Activated naive CD4-positive, alpha-beta T cell treated with anti-CD3 and anti-CD28 coated beads, Interleukin-2, amount 10 ng/mL, durations not matched to agents 7 days and 5 days (primary cell): ENCODE measurements at regions not wholly inside any gene's neighbourhood (a gene's known extent, or its start where the extent isn't known, plus 50 kb on each side); places are given as distances from the start of the nearest gene placed in this dataset.

Source experiments
- CTCF ChIA-PET: fragments of 350-600 bp; sonication (Branson Sonifier 250); formaldehyde crosslinking; loops from one replicate; lab custom pipeline; 2021; ENCODE audit warnings: antibody characterized with exemption; lab: Charles Lee
- DNase-seq: peaks from one replicate; pipeline ENCODE4 v3.0.0-alpha.2; 2020
- H3K27ac Mint-ChIP-seq: one replicate; pipeline ENCODE4 v1.8.0; 2021; ENCODE audit warnings: mild to moderate bottlenecking, moderate library complexity, mixed read lengths
- H3K27me3 Mint-ChIP-seq: one replicate; pipeline ENCODE4 v1.8.0; 2021; ENCODE audit warnings: mild to moderate bottlenecking, mixed read lengths
- H3K36me3 Mint-ChIP-seq: one replicate; pipeline ENCODE4 v1.8.0; 2021; ENCODE audit warnings: mixed read lengths
- H3K4me1 Mint-ChIP-seq: one replicate; pipeline ENCODE4 v1.8.0; 2021; ENCODE audit warnings: mixed read lengths
- H3K4me3 Mint-ChIP-seq: one replicate; pipeline ENCODE4 v1.8.0; 2021; ENCODE audit warnings: mild to moderate bottlenecking, moderate library complexity, mixed read lengths
- H3K9me3 Mint-ChIP-seq: one replicate; pipeline ENCODE4 v1.8.0; 2021; ENCODE audit warnings: mixed read lengths

DNA sequence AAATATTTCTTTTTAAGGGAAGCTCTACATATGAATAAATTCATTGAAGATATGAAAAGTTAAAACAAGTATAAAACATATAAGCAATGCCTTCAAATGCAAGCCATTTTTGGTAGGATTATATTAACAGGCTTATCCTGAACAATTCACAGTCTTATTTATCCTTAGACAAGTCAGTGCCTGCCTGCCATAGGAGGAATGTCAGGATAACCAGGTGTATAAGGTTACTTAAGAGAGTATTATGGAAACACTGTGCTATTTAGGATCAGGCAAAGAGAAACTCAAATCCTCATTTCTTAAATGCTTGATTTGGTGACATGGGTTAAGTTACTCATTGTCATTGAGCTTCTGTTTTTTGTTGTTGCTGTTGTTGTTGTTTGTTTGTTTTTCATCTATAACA, 2029.9 kb upstream of the AGA start:
- CTCF ChIA-PET, result no interaction called here
- peaks cover 10% of the 10 kb centered on the region for H3K9me3 Mint-ChIP-seq
- H3K36me3 Mint-ChIP-seq, result no peaks in the 10 kb centered on the region
- no peak overlapping the region for H3K27ac Mint-ChIP-seq
- H3K27me3 Mint-ChIP-seq, result no peaks in the 10 kb centered on the region
- no peak overlapping the region for H3K4me3 Mint-ChIP-seq
- no peaks in the 10 kb centered on the region for H3K4me1 Mint-ChIP-seq
- no peak for DNase-seq

DNA sequence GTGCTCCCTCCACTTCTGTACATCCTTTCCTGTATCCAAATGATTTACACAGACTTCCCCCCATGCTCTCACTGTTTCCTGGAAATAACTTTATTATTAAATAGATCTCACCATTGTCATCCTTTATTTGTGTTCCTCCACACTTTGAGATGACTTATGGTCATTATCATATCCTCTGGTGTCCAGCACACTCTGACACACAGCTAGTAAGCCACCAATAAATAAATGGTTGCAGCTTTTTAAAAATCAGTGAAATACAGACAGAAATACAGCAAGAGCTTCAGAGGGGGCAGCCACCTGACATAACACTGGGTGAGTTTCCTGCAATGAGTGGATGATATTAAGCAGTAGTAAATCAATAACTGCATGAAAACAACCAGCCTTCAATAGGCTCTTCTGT, 2036.4 kb upstream of the AGA start:
- CTCF ChIA-PET, result no interaction called here
- H3K9me3 Mint-ChIP-seq, result peaks cover 15% of the 10 kb centered on the region
- H3K27me3 Mint-ChIP-seq, result no peaks in the 10 kb centered on the region
- H3K4me1 Mint-ChIP-seq, result no peaks in the 10 kb centered on the region
- no peaks in the 10 kb centered on the region for H3K36me3 Mint-ChIP-seq
- no peak overlapping the region for H3K4me3 Mint-ChIP-seq
- DNase-seq, result no peak
- no peak overlapping the region for H3K27ac Mint-ChIP-seq

DNA sequence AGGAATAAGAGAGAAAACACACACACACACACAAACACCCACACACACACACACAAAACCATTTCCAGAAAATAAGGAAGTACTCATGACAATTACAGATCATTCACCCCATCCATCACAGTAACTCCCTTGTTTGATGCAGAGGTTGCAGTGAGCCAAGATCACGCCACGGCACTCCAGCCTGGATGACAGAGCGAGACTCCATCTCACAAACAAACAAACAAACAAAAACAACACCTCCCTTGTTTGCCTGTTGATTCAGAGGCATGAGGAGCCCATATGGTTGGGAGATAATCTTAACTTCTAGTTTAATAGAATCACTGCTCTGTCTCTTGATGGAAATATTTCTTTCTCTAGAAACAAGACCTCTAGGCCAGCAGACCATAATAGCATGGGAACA, 2043.5 kb upstream of the AGA start:
- Mint-ChIP-seq H3K36me3 (no peaks in the 10 kb centered on the region), H3K4me3 (no peak overlapping the region), H3K9me3 (peaks cover 21% of the 10 kb centered on the region), H3K27me3 (no peaks in the 10 kb centered on the region), H3K4me1 (no peaks in the 10 kb centered on the region), H3K27ac (no peak overlapping the region)
- no peak for DNase-seq
- CTCF ChIA-PET, result no interaction called here

DNA sequence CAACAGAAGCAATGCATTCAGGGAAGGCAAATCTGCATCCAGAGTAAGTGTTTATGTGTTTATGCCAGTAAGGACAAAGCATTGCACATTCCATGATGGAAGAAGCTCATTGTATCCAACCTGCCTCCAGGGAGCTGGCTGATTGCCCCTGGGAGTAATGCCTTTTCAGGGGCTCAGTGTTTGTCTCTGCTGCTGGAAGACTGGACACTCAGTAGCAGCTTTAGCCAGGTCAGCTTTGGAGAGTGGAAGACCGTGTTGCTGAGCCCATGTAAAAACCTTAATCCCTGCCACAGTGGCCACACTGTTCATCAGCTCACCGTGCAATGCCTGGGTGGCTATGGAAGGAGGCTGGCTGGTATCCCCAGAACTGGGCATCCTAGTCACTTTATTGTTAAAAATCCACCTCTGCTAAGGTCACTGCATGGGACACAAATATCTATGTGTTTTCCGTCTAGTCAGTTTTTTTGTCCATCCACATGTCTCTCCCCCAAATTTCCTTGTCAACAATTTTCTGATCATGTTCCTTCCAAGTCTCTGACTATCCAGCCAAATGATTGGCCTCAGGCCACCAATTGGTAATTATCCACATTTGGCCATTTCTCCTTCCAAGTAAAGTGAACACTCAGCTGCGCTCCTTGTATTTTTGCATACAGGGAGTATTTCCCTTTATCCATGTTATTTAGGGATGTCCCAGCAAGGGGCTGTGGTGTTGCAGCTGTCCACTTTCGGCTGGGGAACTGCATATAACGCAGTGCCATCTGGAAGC, 2044.5 kb upstream of the AGA start:
- CTCF ChIA-PET, result no interaction called here
- no peak for DNase-seq
- Mint-ChIP-seq H3K9me3 (peaks cover 20% of the 10 kb centered on the region), H3K27me3 (no peaks in the 10 kb centered on the region), H3K36me3 (no peaks in the 10 kb centered on the region), H3K4me3 (no peak overlapping the region), H3K4me1 (no peaks in the 10 kb centered on the region), H3K27ac (no peak overlapping the region)

DNA sequence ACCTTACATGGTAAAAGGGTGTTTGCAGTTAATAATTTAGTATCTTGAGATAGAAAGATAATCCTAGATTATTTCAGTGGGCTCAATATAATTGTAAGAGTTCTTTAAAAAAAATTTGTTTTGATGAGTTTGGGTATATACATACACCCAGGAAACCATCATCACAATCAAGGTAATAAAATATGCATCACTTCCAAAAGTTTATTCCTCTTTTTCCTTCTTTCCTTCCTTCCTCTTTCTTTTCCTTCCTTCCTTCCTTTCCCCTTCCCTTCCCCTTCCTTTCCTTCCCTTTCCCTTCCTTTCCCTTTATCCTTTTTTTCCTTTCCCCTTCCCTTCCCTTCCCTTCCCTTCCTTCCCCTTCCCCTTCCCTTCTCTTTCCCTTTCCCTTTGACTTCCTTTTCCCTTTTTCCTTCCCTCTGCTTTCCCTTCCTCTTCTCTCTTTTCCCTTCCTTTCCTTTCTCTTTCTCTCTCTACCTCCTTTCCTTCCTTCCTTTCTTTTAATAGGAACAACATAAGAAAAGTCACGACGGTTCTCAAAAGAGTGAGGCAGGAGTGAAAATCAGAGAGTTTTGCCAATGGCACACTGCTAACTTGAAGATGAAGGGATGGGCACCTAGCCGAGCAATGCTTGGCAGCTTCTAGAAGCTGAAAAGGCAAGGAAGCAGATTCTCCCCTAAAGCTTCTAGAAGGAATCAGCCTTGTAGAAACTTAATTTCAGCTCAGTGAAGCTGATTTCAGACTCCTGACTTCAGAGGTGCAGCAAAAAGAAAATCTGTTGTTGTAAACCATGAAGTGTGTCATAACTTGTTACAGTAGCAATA, 2050.2 kb upstream of the AGA start:
- Mint-ChIP-seq H3K36me3 (no peaks in the 10 kb centered on the region), H3K9me3 (peaks cover 24% of the 10 kb centered on the region), H3K4me3 (no peak overlapping the region), H3K27ac (no peak overlapping the region), H3K4me1 (no peaks in the 10 kb centered on the region), H3K27me3 (no peaks in the 10 kb centered on the region)
- CTCF ChIA-PET, result no interaction called here
- no peak for DNase-seq

DNA sequence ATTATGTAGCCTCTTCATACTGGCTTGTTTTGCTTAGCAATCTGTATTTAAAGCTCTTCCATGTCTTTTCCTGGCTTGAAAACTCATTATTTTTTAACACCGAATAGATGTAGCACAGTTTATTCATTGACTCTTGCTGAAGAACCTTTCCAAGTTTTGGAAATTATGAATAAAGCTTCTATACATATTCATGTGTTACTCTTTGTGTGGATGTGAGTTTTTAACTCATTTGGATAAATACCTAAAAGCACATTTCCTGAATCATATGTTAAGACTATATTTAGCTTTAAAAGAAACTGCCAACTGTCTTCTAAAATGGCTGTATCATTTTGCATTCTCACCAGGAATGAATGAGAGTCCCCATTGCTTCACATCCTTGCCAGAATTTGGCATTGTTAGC, 2061.7 kb upstream of the AGA start:
- no peaks in the 10 kb centered on the region for H3K4me1 Mint-ChIP-seq
- CTCF ChIA-PET, result no interaction called here
- no peak overlapping the region for H3K27ac Mint-ChIP-seq
- H3K27me3 Mint-ChIP-seq, result no peaks in the 10 kb centered on the region
- no peaks in the 10 kb centered on the region for H3K36me3 Mint-ChIP-seq
- H3K9me3 Mint-ChIP-seq, result peaks cover 5% of the 10 kb centered on the region
- no peak for DNase-seq
- no peak overlapping the region for H3K4me3 Mint-ChIP-seq

- Mint-ChIP-seq H3K36me3 (no peaks in the 10 kb centered on the region), H3K9me3 (peaks cover 7% of the 10 kb centered on the region), H3K27ac (no peak overlapping the region), H3K4me1 (no peaks in the 10 kb centered on the region), H3K4me3 (no peak overlapping the region), H3K27me3 (no peaks in the 10 kb centered on the region)
- DNase-seq, result no peak
- CTCF ChIA-PET, result no interaction called here
Observed at GRCh38 chr4:179509489-179509888, 2067.3 kb upstream of the AGA start.

DNA sequence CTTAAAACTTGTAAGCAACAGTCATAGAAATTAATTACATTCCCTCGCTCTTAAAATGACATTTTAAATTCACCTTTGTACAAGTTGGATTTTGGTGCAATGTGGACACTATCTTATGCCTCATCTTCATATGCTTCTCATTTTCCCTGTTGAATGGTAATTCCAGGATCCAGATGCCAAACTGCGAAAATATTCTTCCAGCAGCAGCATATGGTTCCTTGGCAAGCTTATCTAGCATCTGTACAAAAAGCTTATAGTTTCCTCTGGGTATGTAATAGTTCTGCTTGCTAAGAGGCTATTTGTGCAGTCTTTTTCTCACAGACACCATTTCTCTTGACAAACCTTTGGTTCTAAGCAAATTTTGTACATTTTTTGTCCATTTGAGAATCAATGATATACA, 2079.7 kb upstream of the AGA start:
- Mint-ChIP-seq H3K4me3 (no peak overlapping the region), H3K9me3 (peaks cover 15% of the 10 kb centered on the region), H3K27ac (no peak overlapping the region), H3K36me3 (no peaks in the 10 kb centered on the region), H3K4me1 (no peaks in the 10 kb centered on the region), H3K27me3 (no peaks in the 10 kb centered on the region)
- CTCF ChIA-PET, result no interaction called here
- DNase-seq, result no peak

- DNase-seq, result no peak
- CTCF ChIA-PET, result interaction anchor here (0.6 kb wide), 1 partner anchor 50 kb away, joined by 3 read pairs; no protein-coding TSS in a partner anchor
- H3K36me3 Mint-ChIP-seq, result no peaks in the 10 kb centered on the region
- no peak overlapping the region for H3K4me3 Mint-ChIP-seq
- no peak overlapping the region for H3K27ac Mint-ChIP-seq
- H3K9me3 Mint-ChIP-seq, result peaks cover 11% of the 10 kb centered on the region
- H3K27me3 Mint-ChIP-seq, result no peaks in the 10 kb centered on the region
- H3K4me1 Mint-ChIP-seq, result no peaks in the 10 kb centered on the region
Observed at GRCh38 chr4:179530958-179531357, 2088.7 kb upstream of the AGA start.

DNA sequence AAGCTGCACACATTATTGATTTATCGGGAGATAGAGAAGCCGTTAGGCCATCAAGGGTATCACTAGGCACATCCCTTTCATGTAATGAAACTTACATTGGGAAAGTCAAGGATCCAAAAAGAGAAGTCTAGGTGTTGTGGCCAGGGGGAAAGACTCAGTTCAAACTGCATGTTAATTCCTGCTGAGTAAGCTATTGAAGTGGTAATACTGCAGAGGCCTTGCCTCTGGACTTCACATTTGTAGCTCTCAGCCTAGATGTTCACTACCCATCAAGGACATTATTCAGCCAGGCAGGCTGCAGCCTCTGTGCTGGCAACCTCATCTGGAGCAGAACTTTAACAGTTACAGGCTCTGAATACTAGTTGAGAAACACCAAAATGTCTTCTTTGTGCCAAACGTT, 2094.5 kb upstream of the AGA start:
- CTCF ChIA-PET, result no interaction called here
- no peaks in the 10 kb centered on the region for H3K4me1 Mint-ChIP-seq
- H3K9me3 Mint-ChIP-seq, result peaks cover 15% of the 10 kb centered on the region
- no peak overlapping the region for H3K4me3 Mint-ChIP-seq
- no peak for DNase-seq
- no peaks in the 10 kb centered on the region for H3K36me3 Mint-ChIP-seq
- H3K27ac Mint-ChIP-seq, result no peak overlapping the region
- H3K27me3 Mint-ChIP-seq, result no peaks in the 10 kb centered on the region

DNA sequence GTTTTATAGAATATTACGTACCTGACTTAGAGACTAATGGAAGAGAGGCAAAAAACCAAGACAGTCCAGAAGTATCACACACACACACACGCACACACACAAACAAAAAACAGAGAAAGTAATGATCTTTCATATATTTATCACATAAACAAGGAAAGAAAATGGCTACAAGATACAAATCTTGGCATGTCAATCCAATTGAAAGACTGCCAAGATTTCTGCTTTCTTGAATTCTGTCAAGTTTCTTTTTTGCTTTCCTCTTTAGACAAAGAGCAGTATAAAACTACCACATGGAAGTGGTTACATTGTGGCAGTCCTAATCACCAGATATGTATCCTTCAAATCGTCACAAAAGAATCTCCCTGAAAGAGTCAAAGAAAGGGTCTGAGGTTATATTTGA, 2097.4 kb upstream of the AGA start:
- H3K9me3 Mint-ChIP-seq, result peaks cover 8% of the 10 kb centered on the region
- no peaks in the 10 kb centered on the region for H3K36me3 Mint-ChIP-seq
- no peak for DNase-seq
- no peaks in the 10 kb centered on the region for H3K4me1 Mint-ChIP-seq
- CTCF ChIA-PET, result no interaction called here
- H3K4me3 Mint-ChIP-seq, result no peak overlapping the region
- H3K27ac Mint-ChIP-seq, result no peak overlapping the region
- no peaks in the 10 kb centered on the region for H3K27me3 Mint-ChIP-seq

DNA sequence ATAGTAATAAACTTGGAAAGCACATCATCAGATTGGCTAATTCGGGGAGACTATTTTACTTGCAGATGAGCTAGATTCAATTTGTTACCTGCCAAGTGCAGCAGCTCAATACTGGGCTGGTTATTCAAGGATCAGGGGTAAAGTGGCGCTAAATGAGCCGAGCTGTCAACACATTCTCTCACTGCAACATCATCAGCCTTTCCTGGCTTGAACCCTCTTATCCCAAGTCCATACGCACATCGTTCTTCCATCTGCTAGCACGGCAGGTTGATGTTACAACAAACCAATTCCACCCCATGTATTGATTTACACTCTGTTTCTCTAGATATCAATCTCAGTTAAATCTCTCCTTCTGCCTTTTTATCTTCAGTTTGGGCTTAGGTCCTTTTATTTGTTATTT, 2101.5 kb upstream of the AGA start:
- no peak for DNase-seq
- no peak overlapping the region for H3K27ac Mint-ChIP-seq
- H3K9me3 Mint-ChIP-seq, result peaks cover 15% of the 10 kb centered on the region
- H3K4me3 Mint-ChIP-seq, result no peak overlapping the region
- CTCF ChIA-PET, result no interaction called here
- H3K36me3 Mint-ChIP-seq, result no peaks in the 10 kb centered on the region
- H3K27me3 Mint-ChIP-seq, result no peaks in the 10 kb centered on the region
- no peaks in the 10 kb centered on the region for H3K4me1 Mint-ChIP-seq

GRCh38 chr4:179544496-179544895, 2102.3 kb upstream of the AGA start:
- no peaks in the 10 kb centered on the region for H3K27me3 Mint-ChIP-seq
- H3K36me3 Mint-ChIP-seq, result no peaks in the 10 kb centered on the region
- H3K4me1 Mint-ChIP-seq, result no peaks in the 10 kb centered on the region
- peaks cover 15% of the 10 kb centered on the region for H3K9me3 Mint-ChIP-seq
- no peak for DNase-seq
- H3K27ac Mint-ChIP-seq, result no peak overlapping the region
- CTCF ChIA-PET, result no interaction called here
- H3K4me3 Mint-ChIP-seq, result no peak overlapping the region

DNA sequence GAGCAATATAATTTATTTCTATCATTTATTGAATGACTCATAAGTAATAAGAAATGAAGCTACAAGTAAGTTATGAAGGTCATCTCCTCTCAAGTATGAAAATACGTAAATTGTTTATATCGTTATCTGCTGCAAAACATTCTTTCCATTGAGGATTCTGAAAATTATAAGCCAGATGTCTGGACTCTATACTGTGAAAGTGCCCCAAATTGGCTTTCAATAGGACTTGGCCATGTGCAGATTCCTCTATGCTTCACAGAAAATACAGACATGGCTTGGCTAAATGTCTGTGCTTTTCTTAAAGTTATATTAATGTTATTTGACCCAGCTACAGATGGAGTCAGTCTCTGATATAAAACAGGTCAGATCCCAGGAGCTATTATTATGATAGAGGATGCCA, 2109.9 kb upstream of the AGA start:
- no peaks in the 10 kb centered on the region for H3K27me3 Mint-ChIP-seq
- DNase-seq, result no peak
- H3K36me3 Mint-ChIP-seq, result no peaks in the 10 kb centered on the region
- H3K9me3 Mint-ChIP-seq, result peaks cover 4% of the 10 kb centered on the region
- no peak overlapping the region for H3K4me3 Mint-ChIP-seq
- CTCF ChIA-PET, result no interaction called here
- H3K27ac Mint-ChIP-seq, result no peak overlapping the region
- no peaks in the 10 kb centered on the region for H3K4me1 Mint-ChIP-seq

DNA sequence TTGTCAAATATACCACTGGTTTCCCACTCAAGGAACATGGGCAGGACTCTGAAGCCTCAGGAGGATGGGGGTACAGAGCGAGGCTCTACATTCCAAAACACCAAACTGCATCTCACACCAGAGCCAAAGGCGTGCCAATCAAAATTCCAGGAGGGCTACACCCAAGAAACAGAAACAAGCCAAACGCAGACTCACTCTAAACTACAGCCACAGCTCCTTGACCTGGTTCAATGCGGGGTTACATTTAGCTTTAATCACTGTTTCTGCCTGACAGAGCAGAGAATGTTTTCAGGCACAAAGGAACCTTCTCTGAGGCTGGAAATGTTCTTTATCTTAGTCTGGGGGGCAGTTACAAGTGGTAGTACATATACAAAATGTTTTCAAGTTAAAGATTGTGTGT, 2121.5 kb upstream of the AGA start:
- DNase-seq, result no peak
- CTCF ChIA-PET, result no interaction called here
- Mint-ChIP-seq H3K27me3 (no peaks in the 10 kb centered on the region), H3K4me3 (no peak overlapping the region), H3K36me3 (no peaks in the 10 kb centered on the region), H3K27ac (no peak overlapping the region), H3K9me3 (peaks cover 15% of the 10 kb centered on the region), H3K4me1 (no peaks in the 10 kb centered on the region)
